DMS153 (cell line): ENCODE measurements at regions not wholly inside any gene's neighbourhood (a gene's known extent, or its start where the extent isn't known, plus 50 kb on each side); places are given as distances from the start of the nearest gene placed in this dataset.

Source experiments
- DNase-seq: peaks from one replicate; lab custom pipeline; 2025; lab: John Stamatoyannopoulos, UW

GRCh38 chr11:91241226-91241625, 983.4 kb upstream of the FAT3 start:
- no peak for DNase-seq

- no peak for DNase-seq
Measured at GRCh38 chr11:91239359-91239758, 985.3 kb upstream of the FAT3 start.

DNA sequence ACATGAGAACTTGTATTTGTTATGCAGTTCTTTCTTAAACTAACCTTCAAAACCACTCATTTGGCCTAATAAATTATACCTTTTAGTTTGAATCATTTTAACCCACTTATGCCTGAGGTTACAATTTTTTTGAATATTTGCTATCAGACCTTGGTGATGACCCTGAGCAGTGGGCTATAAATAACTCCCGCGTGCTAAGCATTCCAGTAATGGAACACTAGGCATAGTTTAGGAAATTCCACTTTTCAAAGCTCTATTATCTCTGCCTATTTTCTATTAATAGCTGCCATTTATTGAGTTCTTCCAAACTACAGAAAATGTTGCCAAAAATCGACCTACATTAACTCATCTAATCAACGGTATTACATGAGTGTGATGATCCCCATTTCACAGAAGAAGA, 993.4 kb upstream of the FAT3 start:
- no peak for DNase-seq

GRCh38 chr11:91230647-91231046, 994.0 kb upstream of the FAT3 start:
- DNase-seq = no peak

DNA sequence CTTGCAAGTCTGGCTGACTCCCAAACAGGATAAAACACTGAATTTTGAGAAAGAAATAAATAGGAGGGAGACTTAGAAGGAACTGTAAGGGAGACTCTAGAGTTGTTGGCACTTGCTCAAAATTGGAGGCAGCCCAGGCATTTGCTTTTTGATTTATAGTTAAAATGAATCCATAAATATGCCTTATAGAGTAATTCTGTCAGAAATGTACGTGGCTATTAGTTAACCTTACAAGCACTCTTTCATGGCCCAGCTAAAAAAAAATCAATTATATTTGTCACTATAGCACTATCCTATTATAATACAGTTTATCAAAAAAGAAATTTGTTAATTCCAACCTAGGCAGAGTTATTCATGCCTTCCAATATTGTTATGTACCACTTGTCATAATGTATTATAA, 1000.0 kb upstream of the CHORDC1 start:
- DNase-seq = no peak

DNA sequence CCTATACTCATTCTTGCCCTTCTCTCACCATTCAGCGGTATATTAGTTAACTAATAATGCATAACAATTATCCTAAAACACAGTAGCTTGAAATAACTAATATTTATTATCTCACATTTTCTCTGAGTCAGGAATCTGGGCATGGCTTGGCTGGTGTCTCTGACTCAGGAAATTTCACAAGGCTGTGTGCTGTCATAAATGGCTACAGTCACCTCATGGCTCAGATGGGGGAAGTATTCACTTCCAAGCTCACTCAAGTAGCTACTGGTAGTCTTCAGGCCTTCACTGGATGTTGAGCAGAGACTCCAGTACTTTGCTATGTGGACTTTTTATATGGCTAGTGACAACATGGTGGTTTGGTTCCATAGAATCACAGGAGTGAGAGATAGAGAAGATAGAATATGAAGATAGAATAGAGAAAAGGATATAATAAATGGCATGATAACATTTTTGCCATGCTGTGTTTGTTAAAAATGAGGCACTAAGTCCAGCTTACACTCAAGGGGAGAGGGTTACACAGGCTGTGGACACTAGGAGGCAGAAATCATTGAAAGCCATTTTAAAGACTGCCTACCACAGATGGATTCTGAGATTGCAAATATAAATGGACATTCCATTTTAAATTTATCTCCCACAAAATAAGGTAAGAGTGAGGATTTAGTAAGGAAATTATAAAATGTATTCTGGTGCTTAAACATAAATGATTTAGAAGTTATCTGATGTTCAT, 997.8 kb upstream of the CHORDC1 start:
- DNase-seq = no peak

DNA sequence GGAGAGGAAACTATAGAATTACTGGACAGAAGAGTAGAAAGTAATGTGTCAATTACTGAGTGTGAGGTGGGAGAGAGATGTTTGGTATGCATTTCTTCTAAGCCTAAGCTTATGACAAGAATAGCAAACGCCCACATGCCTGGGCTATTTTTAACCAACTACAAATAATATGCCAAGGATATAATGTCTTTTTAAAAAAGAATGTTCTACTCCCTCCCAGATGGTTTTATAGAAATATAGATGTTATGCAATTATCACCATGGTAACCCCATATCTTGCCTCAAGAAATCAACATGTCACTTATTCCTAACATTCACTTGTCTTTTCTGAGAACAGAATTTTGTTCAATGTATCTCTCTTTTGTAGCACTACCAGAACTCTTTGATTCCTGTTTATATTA, 996.7 kb upstream of the CHORDC1 start:
- DNase-seq = no peak

- DNase-seq = no peak
Measured at GRCh38 chr11:91209751-91210150, 986.9 kb upstream of the CHORDC1 start.

DNA sequence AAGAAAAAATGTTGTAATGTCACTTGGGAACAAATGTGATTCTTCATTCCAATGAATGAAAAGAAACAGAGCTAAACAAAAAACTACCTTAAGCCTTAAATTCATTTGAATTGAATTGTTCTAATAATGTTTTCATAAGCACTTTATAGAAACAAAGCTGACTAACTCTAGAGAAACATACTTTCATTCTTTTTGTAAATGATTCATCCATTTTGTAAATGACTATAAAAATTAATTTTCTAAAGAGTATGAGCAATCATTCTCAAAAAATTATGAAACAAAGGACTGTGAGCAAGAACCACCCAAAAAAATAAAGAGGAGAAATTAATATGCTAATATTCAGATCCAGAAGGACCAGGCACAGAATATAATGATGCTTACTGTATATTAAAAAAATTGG, 986.5 kb upstream of the CHORDC1 start:
- DNase-seq = no peak

- DNase-seq = no peak
Measured at GRCh38 chr11:91199866-91200265, 977.0 kb upstream of the CHORDC1 start.

GRCh38 chr11:91194546-91194945, 971.7 kb upstream of the CHORDC1 start:
- DNase-seq = no peak

DNA sequence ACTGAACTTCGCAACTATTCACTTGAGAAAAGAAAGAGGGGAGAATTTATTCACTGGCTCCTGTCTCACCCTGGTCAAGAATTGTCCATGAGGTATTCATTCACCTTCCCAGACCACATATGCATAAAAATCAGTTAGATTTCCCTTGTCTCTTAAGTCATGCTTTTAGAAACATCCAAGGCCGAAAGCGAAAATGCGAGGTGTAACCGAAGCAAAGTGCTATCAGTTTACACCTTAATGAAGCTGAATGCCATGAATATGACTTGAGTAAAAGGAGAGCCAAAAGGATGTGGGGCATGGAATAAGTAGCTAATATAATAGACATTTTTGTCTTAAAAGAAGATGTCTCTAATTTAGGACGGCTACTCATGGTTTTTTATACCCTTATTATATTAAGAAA, 965.6 kb upstream of the CHORDC1 start:
- no peak for DNase-seq

- DNase-seq = no peak
Measured at GRCh38 chr11:91187314-91187713, 964.5 kb upstream of the CHORDC1 start.

DNA sequence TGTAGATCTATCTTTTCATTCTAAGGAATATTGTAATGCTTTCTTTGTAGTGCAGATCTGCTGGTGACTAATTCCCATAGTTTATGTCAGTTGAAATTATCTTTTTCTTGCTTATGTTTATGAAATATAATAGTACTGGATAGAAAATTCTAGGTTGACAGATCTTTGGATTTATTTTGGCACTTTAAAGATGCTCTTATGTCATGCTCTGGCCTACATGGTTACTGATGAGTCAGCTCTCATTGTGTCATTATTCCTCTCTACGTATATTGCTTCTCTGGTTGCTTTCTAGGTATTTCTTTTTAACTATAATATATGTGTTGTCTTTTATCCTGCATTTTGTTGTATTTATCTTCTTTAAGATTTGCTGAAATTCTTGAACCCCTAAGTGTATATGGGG, 955.5 kb upstream of the CHORDC1 start:
- DNase-seq = no peak

- DNase-seq = no peak
Measured at GRCh38 chr11:91174734-91175133, 951.9 kb upstream of the CHORDC1 start.

GRCh38 chr11:91174193-91174592, 951.3 kb upstream of the CHORDC1 start:
- no peak for DNase-seq

DNA sequence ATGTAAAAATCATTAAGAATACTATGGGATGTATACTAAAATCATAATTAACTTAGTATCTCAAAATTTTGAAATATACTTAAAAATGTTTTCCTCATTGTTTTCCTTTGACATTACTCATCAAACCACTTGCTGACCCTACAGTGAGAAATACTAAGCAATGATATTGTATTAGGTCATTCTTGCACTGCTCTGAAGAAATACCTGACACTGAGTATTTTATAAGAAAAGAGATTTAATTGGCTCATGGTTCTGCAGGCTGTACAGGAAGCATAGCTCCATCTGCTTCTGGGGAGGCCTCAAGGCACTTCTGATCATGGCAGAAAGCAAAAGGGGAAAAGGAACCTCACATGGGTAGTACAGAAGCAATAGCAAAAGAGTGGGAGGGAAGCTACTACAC, 950.9 kb upstream of the CHORDC1 start:
- DNase-seq = no peak

- no peak for DNase-seq
Measured at GRCh38 chr11:91170711-91171110, 947.9 kb upstream of the CHORDC1 start.

- no peak for DNase-seq
Measured at GRCh38 chr11:91164452-91164822, 941.6 kb upstream of the CHORDC1 start.

DNA sequence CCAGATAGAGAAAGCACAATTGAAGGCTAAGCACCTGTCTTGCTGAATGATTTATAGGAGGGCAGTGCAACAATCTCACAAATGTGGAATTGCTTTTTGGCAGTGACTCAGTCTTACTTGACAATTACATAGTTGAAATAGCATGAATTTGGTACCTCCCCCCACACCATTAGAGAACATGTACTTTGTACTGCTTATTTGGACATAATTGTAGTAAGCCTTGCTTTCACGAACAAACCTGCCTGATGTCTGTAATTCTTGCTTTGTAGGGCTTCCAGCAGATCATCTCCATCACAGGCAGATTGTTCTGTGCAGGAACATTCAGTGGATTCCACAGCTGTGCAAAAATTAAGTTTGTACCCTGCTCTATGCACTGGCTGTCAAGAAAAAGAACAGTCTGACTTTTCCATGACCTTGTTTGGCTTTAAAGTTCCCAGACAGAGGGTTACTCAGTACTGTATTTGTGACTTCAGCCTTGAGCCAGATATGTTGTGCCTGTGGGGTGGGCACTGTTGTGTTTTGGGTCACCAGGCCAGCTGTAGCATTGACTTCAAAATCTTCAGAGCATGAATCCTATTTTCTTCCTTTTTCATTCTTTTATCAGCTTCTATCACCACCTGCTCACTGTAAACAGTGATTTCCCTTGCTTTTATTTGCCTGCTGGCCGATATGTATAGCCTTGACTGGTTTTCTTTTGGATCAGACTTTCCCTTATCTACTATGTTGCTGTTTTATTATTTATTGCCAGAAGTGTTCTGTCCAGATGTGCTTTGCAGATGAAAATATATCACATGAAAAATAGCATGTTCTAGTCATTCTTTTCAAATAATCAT, 941.0 kb upstream of the CHORDC1 start:
- DNase-seq = no peak

- DNase-seq = no peak
Measured at GRCh38 chr11:91160661-91161060, 937.8 kb upstream of the CHORDC1 start.

GRCh38 chr11:91158891-91159537, 936.2 kb upstream of the CHORDC1 start:
- DNase-seq = no peak

GRCh38 chr11:91158297-91158696, 935.4 kb upstream of the CHORDC1 start:
- no peak for DNase-seq
